Keratinocyte (primary cell): ENCODE measurements at regions not wholly inside any gene's neighbourhood (a gene's known extent, or its start where the extent isn't known, plus 50 kb on each side); places are given as distances from the start of the nearest gene placed in this dataset.

Experiments used
- DNase-seq: peaks from one replicate; pipeline ENCODE4 v3.0.0-alpha.2; 2011; ENCODE audit warnings: low read depth, missing footprints, low spot score
- FAIRE-seq: peaks from 2 replicates; lab custom pipeline; 2011; peaks lifted over from hg19 to GRCh38; lab: Jason Lieb, UNC
- H2AFZ ChIP-seq: 2 replicates; pipeline ENCODE4 v1.6.0; 2012; ENCODE audit warnings: low read length, control low read depth, inconsistent platforms; ENCODE audit not compliant: control insufficient read depth
- H3K27ac ChIP-seq: 2 replicates; pipeline ENCODE4 v1.5.1; 2011; ENCODE audit warnings: low read length; ENCODE audit not compliant: control insufficient read depth, insufficient read depth
- H3K27me3 ChIP-seq: 3 replicates; pipeline ENCODE4 v1.6.0; 2011; ENCODE audit warnings: low read length; ENCODE audit not compliant: control insufficient read depth, insufficient read depth; ENCODE audit errors: extremely low read depth
- H3K36me3 ChIP-seq, 2 experiments: 2 replicates in 1 of 2; 3 replicates in 1 of 2; pipeline ENCODE4 v1.5.1; 2011; ENCODE audit warnings: low read length in 2 of 2, mild to moderate bottlenecking in 1 of 2; ENCODE audit not compliant: control insufficient read depth in 2 of 2, insufficient read depth in 2 of 2; ENCODE audit errors: extremely low read depth in 1 of 2
- H3K4me1 ChIP-seq: 3 replicates; pipeline ENCODE4 v1.5.1; 2011; ENCODE audit warnings: low read length; ENCODE audit not compliant: control insufficient read depth, insufficient read depth; ENCODE audit errors: extremely low read depth
- H3K4me2 ChIP-seq: 3 replicates; pipeline ENCODE4 v1.6.0; 2011; ENCODE audit warnings: low read depth, low read length; ENCODE audit not compliant: control insufficient read depth, insufficient read depth; ENCODE audit errors: extremely low read depth
- H3K4me3 ChIP-seq, 3 experiments: fragments of 200-600 bp in 1 of 3; sonication (generic) in 1 of 3; 2 replicates in 2 of 3; 3 replicates in 1 of 3; pipeline ENCODE4 v1.5.1; 2011 to 2016; ENCODE audit warnings: low read length in 3 of 3, mild to moderate bottlenecking in 3 of 3, control low read depth in 2 of 3, inconsistent platforms in 1 of 3, low read depth in 1 of 3, mixed read lengths in 1 of 3, mixed run types in 1 of 3, moderate library complexity in 1 of 3; ENCODE audit not compliant: control insufficient read depth in 2 of 3, insufficient read depth in 2 of 3; ENCODE audit errors: extremely low read depth in 1 of 3
- H3K79me2 ChIP-seq: 2 replicates; pipeline ENCODE4 v1.6.0; 2012; ENCODE audit warnings: low read length; ENCODE audit not compliant: control insufficient read depth, insufficient read depth
- H3K9ac ChIP-seq: 3 replicates; pipeline ENCODE4 v1.6.0; 2011; ENCODE audit warnings: low read length; ENCODE audit not compliant: control insufficient read depth, insufficient read depth; ENCODE audit errors: extremely low read depth
- H3K9me1 ChIP-seq: 3 replicates; pipeline ENCODE4 v1.6.0; 2011; ENCODE audit warnings: low read length; ENCODE audit not compliant: control insufficient read depth, insufficient read depth; ENCODE audit errors: extremely low read depth
- H3K9me3 ChIP-seq: 2 replicates; pipeline ENCODE4 v1.5.1; 2012; ENCODE audit warnings: low read depth, low read length; ENCODE audit not compliant: control insufficient read depth
- H4K20me1 ChIP-seq: 3 replicates; pipeline ENCODE4 v1.6.0; 2011; ENCODE audit warnings: low read length; ENCODE audit not compliant: control insufficient read depth, insufficient read depth; ENCODE audit errors: extremely low read depth
- EZH2 ChIP-seq: IDR thresholded peaks from one replicate; pipeline ENCODE4 v1.6.1; 2012; ENCODE audit warnings: inconsistent platforms, mild to moderate bottlenecking, low read length, moderate library complexity
- dilution Hi-C: fragments of 300-500 bp; cut with MboI; formaldehyde crosslinking; loops from one replicate; pipeline ENCODE4 v1.7.0; 2020; ENCODE audit warnings: low sequenced_read_pairs; ENCODE audit not compliant: extremely low pct_ligation_motif_present
- TF ChIP-seq, protein P1 (sequence below), 3 experiments: IDR thresholded peaks in 1 of 3; conservative IDR thresholded peaks in 1 of 3; optimal IDR thresholded peaks in 1 of 3; 2 replicates in 2 of 3; 3 replicates in 1 of 3; pipeline versions ENCODE3 to v1.5.1; 2011; ENCODE audit warnings: low read length in 3 of 3, mild to moderate bottlenecking in 3 of 3, moderate library complexity in 2 of 3, control low read depth in 1 of 3, inconsistent platforms in 1 of 3; ENCODE audit not compliant: insufficient read depth in 2 of 3; ENCODE audit errors: extremely low read depth in 1 of 3

DNA sequence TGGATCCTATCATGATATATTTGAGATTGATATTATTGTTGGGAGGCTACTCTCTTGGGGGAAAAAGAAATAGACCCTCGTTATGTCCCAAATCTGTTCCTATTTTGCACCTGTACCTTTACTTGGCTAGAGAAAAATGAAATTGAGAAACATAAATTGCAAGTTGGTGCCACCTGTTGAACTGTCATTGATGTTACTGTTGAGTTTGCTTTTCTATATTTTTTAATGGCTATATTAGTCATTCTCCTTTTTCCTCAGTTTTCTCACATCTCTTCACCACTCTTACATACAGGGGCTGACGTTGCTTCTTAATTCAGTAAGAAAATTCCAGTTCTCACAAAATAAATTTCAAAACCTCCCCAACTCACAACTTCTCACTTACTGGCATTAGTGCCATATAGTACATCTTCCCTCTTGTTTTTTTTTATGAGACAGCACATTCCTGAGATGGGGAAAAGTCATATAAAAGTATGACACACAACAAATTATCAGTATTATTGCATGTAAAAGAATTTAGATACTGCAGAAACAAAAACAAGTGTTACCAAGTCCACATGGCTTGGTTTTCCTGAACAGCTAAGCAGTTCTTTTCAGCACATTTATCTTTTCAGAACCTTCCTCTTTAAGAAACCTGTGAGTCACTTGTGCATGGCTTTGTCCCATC, 348.3 kb upstream of the DSEL start:
- Histone ChIP-seq H3K27ac (no peak overlapping the region), H3K9ac (no peak overlapping the region), H4K20me1 (no peaks in the 10 kb centered on the region), H3K27me3 (no peaks in the 10 kb centered on the region), H2AFZ (no peak overlapping the region), H3K4me3 (no peak overlapping the region), H3K79me2 (no peaks in the 10 kb centered on the region), H3K9me3 (no peaks in the 10 kb centered on the region), H3K4me1 (no peaks in the 10 kb centered on the region), H3K4me2 (no peak overlapping the region), H3K36me3 (no peaks in the 10 kb centered on the region), H3K9me1 (no peaks in the 10 kb centered on the region)
- DNase-seq = no peak
- FAIRE-seq = no peak
- no peak for TF ChIP-seq EZH2
- TF ChIP-seq, protein P1, sequence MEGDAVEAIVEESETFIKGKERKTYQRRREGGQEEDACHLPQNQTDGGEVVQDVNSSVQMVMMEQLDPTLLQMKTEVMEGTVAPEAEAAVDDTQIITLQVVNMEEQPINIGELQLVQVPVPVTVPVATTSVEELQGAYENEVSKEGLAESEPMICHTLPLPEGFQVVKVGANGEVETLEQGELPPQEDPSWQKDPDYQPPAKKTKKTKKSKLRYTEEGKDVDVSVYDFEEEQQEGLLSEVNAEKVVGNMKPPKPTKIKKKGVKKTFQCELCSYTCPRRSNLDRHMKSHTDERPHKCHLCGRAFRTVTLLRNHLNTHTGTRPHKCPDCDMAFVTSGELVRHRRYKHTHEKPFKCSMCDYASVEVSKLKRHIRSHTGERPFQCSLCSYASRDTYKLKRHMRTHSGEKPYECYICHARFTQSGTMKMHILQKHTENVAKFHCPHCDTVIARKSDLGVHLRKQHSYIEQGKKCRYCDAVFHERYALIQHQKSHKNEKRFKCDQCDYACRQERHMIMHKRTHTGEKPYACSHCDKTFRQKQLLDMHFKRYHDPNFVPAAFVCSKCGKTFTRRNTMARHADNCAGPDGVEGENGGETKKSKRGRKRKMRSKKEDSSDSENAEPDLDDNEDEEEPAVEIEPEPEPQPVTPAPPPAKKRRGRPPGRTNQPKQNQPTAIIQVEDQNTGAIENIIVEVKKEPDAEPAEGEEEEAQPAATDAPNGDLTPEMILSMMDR (optimal IDR thresholded peaks at IDR 0.05 in 1 of 3, IDR thresholded peaks at IDR 0.05 in 1 of 3, conservative IDR thresholded peaks at IDR 0.05 in 1 of 3; ENCODE audit: extremely low read depth in 1 of 3, insufficient read depth in 2 of 3, low read length in 3 of 3) = no peak
- dilution Hi-C loops = no loop called here

DNA sequence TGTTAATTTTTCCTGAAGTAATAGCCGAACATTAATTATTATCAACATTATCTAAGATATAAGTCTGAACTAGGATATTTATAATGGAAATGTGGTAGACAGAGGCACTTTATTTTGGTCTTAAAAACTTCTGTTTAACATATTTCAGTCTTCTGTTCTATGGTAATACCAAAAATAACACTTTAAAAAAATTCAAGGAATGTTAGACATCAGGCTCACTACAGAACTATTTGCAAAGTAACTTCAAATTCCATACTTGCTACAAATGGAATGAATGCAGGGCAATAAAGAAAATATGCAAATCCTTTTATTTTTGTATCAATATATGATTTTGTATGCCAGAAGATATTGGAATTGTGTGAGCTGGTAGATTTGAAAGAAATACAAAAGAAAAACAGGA, 345.5 kb upstream of the DSEL start:
- Histone ChIP-seq H3K9ac (no peak overlapping the region), H3K4me2 (no peak overlapping the region), H3K9me1 (no peaks in the 10 kb centered on the region), H2AFZ (no peak overlapping the region), H3K79me2 (no peaks in the 10 kb centered on the region), H3K27me3 (no peaks in the 10 kb centered on the region), H3K36me3 (no peaks in the 10 kb centered on the region), H3K4me3 (no peak overlapping the region), H3K4me1 (no peaks in the 10 kb centered on the region), H3K27ac (no peak overlapping the region), H4K20me1 (no peaks in the 10 kb centered on the region), H3K9me3 (no peaks in the 10 kb centered on the region)
- dilution Hi-C loops = no loop called here
- DNase-seq (no peak), FAIRE-seq (no peak)
- TF ChIP-seq EZH2 = no peak
- TF ChIP-seq, protein P1 (optimal IDR thresholded peaks at IDR 0.05 in 1 of 3, IDR thresholded peaks at IDR 0.05 in 1 of 3, conservative IDR thresholded peaks at IDR 0.05 in 1 of 3; ENCODE audit: extremely low read depth in 1 of 3, insufficient read depth in 2 of 3, low read length in 3 of 3) = no peak
